H9 (cell line): ENCODE measurements at regions not wholly inside any gene's neighbourhood (a gene's known extent, or its start where the extent isn't known, plus 50 kb on each side); places are given as distances from the start of the nearest gene placed in this dataset.

Source experiments
- DNase-seq: peaks from one replicate; pipeline ENCODE4 v3.0.0-alpha.2; 2017
- H2AFZ ChIP-seq: one replicate; pipeline ENCODE4 v1.6.1; 2013; ENCODE audit warnings: mild to moderate bottlenecking, low read length, control low read depth, moderate library complexity
- H2AK5ac ChIP-seq: 2 replicates; pipeline ENCODE4 v1.6.1; 2013; ENCODE audit warnings: low read length, control low read depth, mixed read lengths; ENCODE audit not compliant: insufficient read length
- H2BK120ac ChIP-seq: one replicate; pipeline ENCODE4 v1.6.1; 2013; ENCODE audit warnings: low read depth, mild to moderate bottlenecking, low read length, control low read depth, inconsistent platforms; ENCODE audit not compliant: poor library complexity, severe bottlenecking
- H2BK12ac ChIP-seq: 2 replicates; pipeline ENCODE4 v1.6.1; 2013; ENCODE audit warnings: low read length, control low read depth, mixed read lengths, low read depth; ENCODE audit not compliant: insufficient read length
- H2BK15ac ChIP-seq: 2 replicates; pipeline ENCODE4 v1.6.1; 2013; ENCODE audit warnings: low read depth, low read length, control low read depth
- H2BK20ac ChIP-seq: one replicate; pipeline ENCODE4 v1.6.1; 2013; ENCODE audit warnings: low read depth, mild to moderate bottlenecking, low read length, control low read depth, inconsistent platforms; ENCODE audit not compliant: poor library complexity, severe bottlenecking
- H2BK5ac ChIP-seq: 2 replicates; pipeline ENCODE4 v1.6.1; 2013; ENCODE audit warnings: low read length, control low read depth, mixed read lengths; ENCODE audit not compliant: insufficient read length
- H3K14ac ChIP-seq: 2 replicates; pipeline ENCODE4 v1.6.1; 2013; ENCODE audit warnings: low read length, control low read depth; ENCODE audit not compliant: insufficient read depth
- H3K18ac ChIP-seq: 2 replicates; pipeline ENCODE4 v1.6.1; 2013; ENCODE audit warnings: low read depth, mild to moderate bottlenecking, mixed read lengths, low read length, control low read depth; ENCODE audit not compliant: insufficient read length
- H3K23ac ChIP-seq: 2 replicates; pipeline ENCODE4 v1.6.1; 2013; ENCODE audit warnings: low read length, control low read depth, mixed read lengths, low read depth; ENCODE audit not compliant: insufficient read length
- H3K23me2 ChIP-seq: 2 replicates; pipeline ENCODE4 v1.6.1; 2013; ENCODE audit warnings: low read depth, mild to moderate bottlenecking, mixed read lengths, low read length, control low read depth; ENCODE audit not compliant: insufficient read length, poor library complexity, severe bottlenecking
- H3K27ac ChIP-seq: 2 replicates; pipeline ENCODE4 v1.5.1; 2013; ENCODE audit warnings: low read length, control low read depth, mixed read lengths, low read depth; ENCODE audit not compliant: insufficient read length
- H3K27me3 ChIP-seq: 2 replicates; pipeline ENCODE4 v1.6.1; 2013; ENCODE audit warnings: low read length, control low read depth, inconsistent platforms; ENCODE audit not compliant: insufficient read depth
- H3K4ac ChIP-seq: 2 replicates; pipeline ENCODE4 v1.6.1; 2013; ENCODE audit warnings: low read depth, mild to moderate bottlenecking, control low read depth, inconsistent platforms, low read length, moderate library complexity
- H3K4me1 ChIP-seq: 2 replicates; pipeline ENCODE4 v1.6.1; 2013; ENCODE audit warnings: low read length, control low read depth, inconsistent platforms; ENCODE audit not compliant: insufficient read depth
- H3K4me2 ChIP-seq: 2 replicates; pipeline ENCODE4 v1.6.1; 2013; ENCODE audit warnings: low read length, control low read depth, mixed read lengths; ENCODE audit not compliant: insufficient read length, insufficient read depth
- H3K56ac ChIP-seq: 2 replicates; pipeline ENCODE4 v1.6.1; 2013; ENCODE audit warnings: low read depth, mild to moderate bottlenecking, mixed read lengths, low read length, control low read depth; ENCODE audit not compliant: insufficient read length
- H3K79me1 ChIP-seq: 2 replicates; pipeline ENCODE4 v1.6.1; 2013; ENCODE audit warnings: low read depth, mild to moderate bottlenecking, moderate library complexity, low read length, control low read depth, inconsistent platforms; ENCODE audit not compliant: insufficient read depth, poor library complexity, severe bottlenecking
- H3K79me2 ChIP-seq: 2 replicates; pipeline ENCODE4 v1.6.1; 2013; ENCODE audit warnings: low read length, control low read depth, inconsistent platforms; ENCODE audit not compliant: insufficient read depth
- H3K9ac ChIP-seq: 2 replicates; pipeline ENCODE4 v1.6.1; 2013; ENCODE audit warnings: low read length, control low read depth, mixed read lengths; ENCODE audit not compliant: insufficient read length; ENCODE audit errors: extremely low read depth
- H3K9me3 ChIP-seq: one replicate; pipeline ENCODE4 v1.6.1; 2013; ENCODE audit warnings: low read depth, low read length, inconsistent platforms; ENCODE audit not compliant: control insufficient read depth
- H3T11ph ChIP-seq: one replicate; pipeline ENCODE4 v1.6.1; 2013; ENCODE audit warnings: mild to moderate bottlenecking, low read length, control low read depth, inconsistent platforms
- H4K20me1 ChIP-seq: one replicate; pipeline ENCODE4 v1.6.1; 2013; ENCODE audit not compliant: control insufficient read depth, insufficient read length, insufficient read depth
- H4K5ac ChIP-seq: 2 replicates; pipeline ENCODE4 v1.6.1; 2013; ENCODE audit warnings: low read depth, mild to moderate bottlenecking, mixed read lengths, low read length, control low read depth; ENCODE audit not compliant: insufficient read length
- H4K8ac ChIP-seq: replicated peaks from 2 replicates; pipeline ENCODE4 v1.6.1; 2013; ENCODE audit warnings: low read length, control low read depth, mixed read lengths, low read depth; ENCODE audit not compliant: insufficient read length
- H4K91ac ChIP-seq: 2 replicates; pipeline ENCODE4 v1.6.1; 2013; ENCODE audit warnings: low read depth, mild to moderate bottlenecking, moderate library complexity, mixed read lengths, low read length, control low read depth; ENCODE audit not compliant: insufficient read length
- H3K27ac Mint-ChIP-seq, 3 experiments: 2 replicates in 2 of 3; 3 replicates in 1 of 3; pipeline ENCODE4 v1.8.0; 2020 to 2021; ENCODE audit warnings: mixed read lengths in 3 of 3, mild to moderate bottlenecking in 1 of 3, moderate library complexity in 1 of 3
- H3K27me3 Mint-ChIP-seq: 2 replicates; pipeline ENCODE4 v1.8.0; 2021; ENCODE audit warnings: low read depth, mild to moderate bottlenecking, moderate library complexity, mixed read lengths
- H3K36me3 Mint-ChIP-seq, 3 experiments: 2 replicates in 2 of 3; 3 replicates in 1 of 3; pipeline ENCODE4 v1.8.0; 2020 to 2021; ENCODE audit warnings: low read depth in 3 of 3, mixed read lengths in 3 of 3; ENCODE audit not compliant: insufficient read depth in 1 of 3
- H3K4me1 Mint-ChIP-seq, 2 experiments: 2 replicates each; pipeline ENCODE4 v1.8.0; 2020; ENCODE audit warnings: mixed read lengths in 2 of 2
- H3K4me3 Mint-ChIP-seq, 2 experiments: 2 replicates in 1 of 2; 3 replicates in 1 of 2; pipeline ENCODE4 v1.8.0; 2020 to 2021; ENCODE audit warnings: mild to moderate bottlenecking in 2 of 2, mixed read lengths in 2 of 2, moderate library complexity in 1 of 2
- H3K9me3 Mint-ChIP-seq, 2 experiments: 2 replicates in 1 of 2; 3 replicates in 1 of 2; pipeline ENCODE4 v1.8.0; 2020; ENCODE audit warnings: mild to moderate bottlenecking in 2 of 2, mixed read lengths in 2 of 2, moderate library complexity in 1 of 2
- CTCF ChIP-seq: fragments of 200-600 bp; sonication (generic); conservative IDR thresholded peaks from 3 replicates; pipeline ENCODE4 v1.8.0; 2021; ENCODE audit warnings: antibody characterized with exemption, mild to moderate bottlenecking
- WGBS: extraction: QIAGEN DNeasy Blood & Tissue Kit; methylation state at CpG from one replicate; pipeline ENCODE4 v1.1.7; 2013; ENCODE audit warnings: missing lambda C conversion rate, low lambda C conversion rate, mixed read lengths; ENCODE audit not compliant: insufficient read length; ENCODE audit errors: extremely low coverage; 5-methylcytosine and 5-hydroxymethylcytosine counted together

- Histone ChIP-seq H3K9ac (no peak overlapping the region), H4K5ac (no peak overlapping the region), H3K27me3 (no peaks in the 10 kb centered on the region), H3K14ac (no peak overlapping the region), H3K23ac (no peak overlapping the region), H4K8ac (no peak overlapping the region), H3K56ac (no peak overlapping the region), H2AK5ac (no peak overlapping the region), H3K79me2 (no peaks in the 10 kb centered on the region), H2BK15ac (no peak overlapping the region), H3K23me2 (no peaks in the 10 kb centered on the region), H3T11ph (no peak overlapping the region), H3K9me3 (peaks cover 4% of the 10 kb centered on the region), H4K91ac (no peak overlapping the region), H3K4ac (no peak overlapping the region), H3K4me1 (no peaks in the 10 kb centered on the region), H2AFZ (no peak overlapping the region), H4K20me1 (no peaks in the 10 kb centered on the region), H2BK5ac (no peak overlapping the region), H3K18ac (no peak overlapping the region), H2BK20ac (no peak overlapping the region), H2BK120ac (no peak overlapping the region), H3K79me1 (no peaks in the 10 kb centered on the region), H3K27ac (no peak overlapping the region), H2BK12ac (no peak overlapping the region), H3K4me2 (no peak overlapping the region)
- no peak for TF ChIP-seq CTCF
- no CpG with 5 or more reads among the region's 2 CpGs for WGBS
- no peaks in the 10 kb centered on the region; the same call in 1 of the 2 replicates for H3K27me3 Mint-ChIP-seq
- no peak overlapping the region for H3K4me3 Mint-ChIP-seq
- H3K36me3 Mint-ChIP-seq = peaks cover 0 to 14% (median 6%) of the 10 kb centered on the region in 3 experiments; a peak in 5 of 7 replicates
- H3K27ac Mint-ChIP-seq = no peak overlapping the region
- H3K9me3 Mint-ChIP-seq = peaks cover 11 to 16% of the 10 kb centered on the region in 2 experiments
- no peak for DNase-seq
- no peaks in the 10 kb centered on the region for H3K4me1 Mint-ChIP-seq
Measured at GRCh38 chr2:42868874-42869273, 76.5 kb upstream of the HAAO start.
